HTR-8/SVneo (cell line): ENCODE measurements at regions not wholly inside any gene's neighbourhood (a gene's known extent, or its start where the extent isn't known, plus 50 kb on each side); places are given as distances from the start of the nearest gene placed in this dataset.
A peak's percentile ranks its signal among the peaks of the same experiment; 100 is the strongest.
"Not testable (repeated sequence)": the region's sequence is repeated elsewhere in the genome, so short reads cannot be mapped to it uniquely, and the experiment has no call there.

Source experiments
- DNase-seq: peaks from one replicate; pipeline ENCODE4 v3.0.0; 2011; ENCODE audit warnings: low spot score, mixed read lengths; ENCODE audit not compliant: insufficient read length
- FAIRE-seq: peaks from 2 replicates; lab custom pipeline; 2011; peaks lifted over from hg19 to GRCh38; lab: Jason Lieb, UNC

DNA sequence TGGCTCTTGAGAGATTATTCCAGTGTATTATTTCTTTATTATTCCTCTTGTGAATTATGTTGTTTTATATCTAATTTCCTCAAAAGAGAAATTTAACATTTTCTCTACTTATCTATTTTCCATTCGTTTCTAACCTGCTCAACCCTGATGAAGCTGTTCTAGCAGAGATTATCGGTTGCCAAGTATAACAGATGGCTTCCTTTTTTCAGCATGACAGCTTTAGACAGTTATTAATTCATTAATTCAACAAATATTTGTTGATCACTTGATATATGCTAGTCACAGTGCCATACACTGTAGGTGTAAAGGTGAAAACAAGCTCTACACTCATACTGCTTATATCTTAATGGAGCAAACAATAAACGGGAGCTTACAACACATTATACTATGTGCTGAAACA, 137.9 kb upstream of the UBE2E3 start:
- DNase-seq (no peak), FAIRE-seq (no peak)

DNA sequence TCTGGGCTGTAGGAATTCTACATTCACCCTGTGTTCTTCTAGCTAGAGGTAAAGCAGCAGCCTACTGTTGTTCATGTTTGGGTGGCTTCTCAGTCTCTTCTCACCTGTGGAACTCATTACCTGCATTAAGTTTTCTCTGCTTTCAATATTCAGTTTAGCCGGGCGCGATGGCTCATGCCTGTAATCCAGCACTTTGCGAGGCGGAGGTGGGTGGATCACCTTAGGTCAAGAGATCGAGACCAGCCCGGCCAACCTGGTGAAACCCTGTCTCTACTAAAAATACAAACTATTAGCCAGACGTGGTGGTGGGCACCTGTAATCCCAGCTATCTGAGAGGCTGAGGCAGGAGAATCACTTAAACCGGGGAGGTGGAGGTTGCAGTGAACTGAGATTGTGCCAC, 139.8 kb upstream of the UBE2E3 start:
- FAIRE-seq: no peak
- no peak for DNase-seq

DNA sequence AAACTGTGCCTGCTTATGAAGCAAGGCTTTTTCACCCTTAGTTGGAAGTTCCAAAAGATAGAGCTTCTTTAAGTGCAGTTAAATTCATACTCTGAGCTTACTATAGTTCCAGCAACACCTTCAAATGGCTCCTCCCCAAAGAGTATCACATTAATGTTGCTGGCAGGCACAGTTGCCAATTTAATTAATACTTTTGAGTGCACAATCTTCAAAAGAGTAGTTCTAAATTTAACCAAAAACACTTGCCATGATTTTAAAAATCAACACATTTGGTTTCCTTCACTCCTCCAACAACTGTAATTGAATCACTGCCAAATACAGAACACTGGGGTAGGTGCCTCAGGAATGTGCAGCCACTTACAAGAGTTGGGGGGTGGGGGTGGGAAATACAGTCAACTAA, 150.6 kb upstream of the UBE2E3 start:
- DNase-seq: no peak
- peak; percentile 26 for FAIRE-seq

DNA sequence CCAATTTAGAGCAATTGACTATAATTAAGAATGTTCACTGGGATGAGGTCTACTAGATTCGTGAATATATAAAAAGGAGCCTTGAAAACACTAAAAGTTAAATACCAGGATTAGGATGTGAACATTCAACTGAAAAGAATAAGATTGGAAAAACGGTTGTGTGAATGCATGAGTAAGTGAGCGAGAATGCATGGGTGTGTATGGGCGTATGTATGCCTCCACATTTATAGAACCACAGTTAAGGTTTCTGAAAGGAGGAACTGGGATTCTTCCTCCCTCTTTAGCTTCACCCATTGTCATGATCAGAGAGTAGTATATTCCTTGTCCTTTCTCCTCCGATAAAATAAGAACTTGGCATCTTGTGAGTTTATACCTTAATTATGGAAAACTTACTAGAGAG, 151.1 kb upstream of the UBE2E3 start:
- DNase-seq (peak; percentile 13), FAIRE-seq (no peak)

DNA sequence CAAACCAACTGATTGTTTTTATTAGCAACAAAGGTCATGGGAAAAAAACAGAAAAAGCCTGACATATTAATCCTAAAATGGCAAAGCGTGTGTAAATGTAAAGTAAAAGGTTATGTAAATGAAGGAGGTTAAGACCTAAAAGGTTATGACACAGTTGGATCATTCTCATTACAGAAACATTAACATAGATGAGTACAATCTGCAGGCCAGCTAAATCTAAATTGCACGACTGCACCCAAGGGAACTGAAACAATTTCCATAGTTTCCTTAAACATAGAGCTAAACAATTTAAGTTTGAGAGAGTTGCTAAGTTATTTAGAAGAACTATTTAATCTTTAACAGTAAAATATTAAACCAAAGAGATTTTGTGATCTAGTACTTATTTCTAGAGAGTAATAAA, 151.6 kb upstream of the UBE2E3 start:
- no peak for FAIRE-seq

GRCh38 chr2:180823546-180824141, 156.8 kb upstream of the UBE2E3 start:
- FAIRE-seq: no peak
- peak; percentile 46 for DNase-seq

More for the DNA sequence above, 151.6 kb upstream of the UBE2E3 start:
- no peak for DNase-seq

- no peak for FAIRE-seq
- DNase-seq: no peak
Measured at GRCh38 chr2:180819106-180819505, 161.3 kb upstream of the UBE2E3 start.

- DNase-seq, FAIRE-seq: not testable (repeated sequence)
Measured at GRCh38 chr2:180818700-180819099, 161.7 kb upstream of the UBE2E3 start.

- FAIRE-seq: no peak
- DNase-seq: no peak
Measured at GRCh38 chr2:180799141-180799540, 181.3 kb upstream of the UBE2E3 start.

GRCh38 chr2:180790891-180791290, 189.5 kb upstream of the UBE2E3 start:
- DNase-seq: no peak
- FAIRE-seq: no peak

GRCh38 chr2:180787330-180787729, 193.1 kb upstream of the UBE2E3 start:
- FAIRE-seq (no peak), DNase-seq (no peak)

- no peak for DNase-seq
- no peak for FAIRE-seq
Measured at GRCh38 chr2:180781276-180781675, 199.1 kb upstream of the UBE2E3 start.

GRCh38 chr2:180778291-180778690, 202.1 kb upstream of the UBE2E3 start:
- FAIRE-seq (no peak), DNase-seq (no peak)

DNA sequence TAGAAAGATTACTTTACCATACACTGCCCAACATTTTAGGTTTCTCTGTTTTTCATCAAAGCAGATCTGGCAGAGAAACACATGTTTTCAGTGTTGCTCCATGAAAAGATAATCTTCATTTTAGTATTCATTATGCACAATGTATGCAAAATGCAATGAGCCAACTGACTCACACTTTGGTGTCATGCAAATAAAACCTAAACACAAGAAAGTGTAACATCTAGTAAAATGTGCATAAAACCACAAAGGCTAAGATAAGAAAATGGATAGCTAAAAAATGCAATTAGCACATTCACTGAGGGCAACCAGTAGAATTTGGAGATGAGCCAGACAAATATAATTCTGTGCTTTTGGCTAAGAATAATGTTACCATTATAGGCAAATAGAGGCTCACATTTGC, 203.5 kb upstream of the UBE2E3 start:
- DNase-seq (no peak), FAIRE-seq (no peak)

DNA sequence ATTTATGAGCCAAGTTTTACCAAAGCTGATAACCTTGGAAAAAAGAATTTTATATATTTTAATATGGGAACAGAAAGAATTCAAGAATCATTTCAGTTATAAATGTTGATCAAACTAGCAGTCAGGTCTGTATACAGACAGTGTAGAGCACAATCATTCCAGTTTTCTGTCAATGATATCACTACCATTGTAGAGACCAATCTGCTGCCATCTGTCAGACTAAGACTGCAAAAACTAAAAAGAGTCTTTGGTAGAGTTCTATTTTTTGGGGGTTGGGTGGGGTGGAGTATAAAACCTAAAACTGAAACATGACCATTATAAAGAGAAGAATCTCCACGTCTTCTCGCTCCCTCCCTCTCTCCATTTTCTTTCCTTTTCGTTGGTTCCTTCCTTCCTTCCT, 204.7 kb upstream of the UBE2E3 start:
- no peak for FAIRE-seq
- DNase-seq: no peak

DNA sequence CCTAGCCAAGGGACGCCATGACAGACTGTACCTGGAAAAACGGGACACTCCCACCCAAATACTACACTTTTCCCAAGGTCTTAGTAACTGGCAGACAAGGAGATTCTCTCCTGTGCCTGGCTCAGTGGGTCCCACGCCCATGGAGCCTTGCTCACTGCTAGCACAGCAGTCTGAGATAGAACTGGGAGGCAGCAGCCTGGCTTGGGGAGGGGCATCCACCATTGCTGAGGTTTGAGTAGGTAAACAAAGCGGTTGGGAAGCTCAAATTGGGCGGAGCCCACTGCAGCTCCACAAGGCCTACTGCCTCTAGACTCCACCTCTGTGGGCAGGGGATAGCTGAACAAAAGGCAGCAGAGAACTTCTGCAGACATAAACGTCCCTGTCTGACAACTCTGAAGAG, 215.1 kb upstream of the UBE2E3 start:
- FAIRE-seq, DNase-seq: not testable (repeated sequence)

GRCh38 chr2:180763263-180763989, 217.0 kb upstream of the UBE2E3 start:
- DNase-seq (no peak), FAIRE-seq (no peak)

- peak; percentile 20 for DNase-seq
- FAIRE-seq: no peak
Measured at GRCh38 chr2:180761224-180761623, 219.2 kb upstream of the UBE2E3 start.

- DNase-seq (no peak), FAIRE-seq (no peak)
Measured at GRCh38 chr2:180759631-180760030, 220.8 kb upstream of the UBE2E3 start.

GRCh38 chr2:180753809-180754761, 226.3 kb upstream of the UBE2E3 start:
- FAIRE-seq: no peak
- DNase-seq: no peak
